NCI-H1048 (cell line): ENCODE measurements at regions not wholly inside any gene's neighbourhood (a gene's known extent, or its start where the extent isn't known, plus 50 kb on each side); places are given as distances from the start of the nearest gene placed in this dataset.
"Not testable (repeated sequence)": the region's sequence is repeated elsewhere in the genome, so short reads cannot be mapped to it uniquely, and the experiment has no call there.

Experiments
- DNase-seq: peaks from one replicate; lab custom pipeline; 2025; lab: John Stamatoyannopoulos, UW

DNA sequence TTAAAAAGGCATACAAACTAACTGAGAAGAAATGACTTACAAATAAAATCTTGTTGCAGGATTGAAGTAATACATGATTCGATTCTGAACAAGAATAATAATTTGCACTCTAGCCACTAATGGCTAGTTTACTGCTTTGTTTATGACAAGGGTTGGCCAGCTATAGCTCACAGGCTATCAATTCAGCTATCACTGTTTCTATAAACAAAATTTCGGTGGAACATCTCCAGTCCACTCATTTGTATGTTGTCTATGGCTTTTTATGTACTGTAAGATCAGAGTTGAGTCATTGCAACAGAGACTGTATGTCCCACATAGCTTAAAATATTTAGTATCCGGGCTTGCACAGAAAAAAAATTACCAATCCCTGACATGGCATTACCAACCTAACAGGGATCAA lies 543.7 kb upstream of the CNTNAP5 start:
- no peak for DNase-seq

- no peak for DNase-seq
Observed at GRCh38 chr2:123485056-123485455, 540.0 kb upstream of the CNTNAP5 start.

DNA sequence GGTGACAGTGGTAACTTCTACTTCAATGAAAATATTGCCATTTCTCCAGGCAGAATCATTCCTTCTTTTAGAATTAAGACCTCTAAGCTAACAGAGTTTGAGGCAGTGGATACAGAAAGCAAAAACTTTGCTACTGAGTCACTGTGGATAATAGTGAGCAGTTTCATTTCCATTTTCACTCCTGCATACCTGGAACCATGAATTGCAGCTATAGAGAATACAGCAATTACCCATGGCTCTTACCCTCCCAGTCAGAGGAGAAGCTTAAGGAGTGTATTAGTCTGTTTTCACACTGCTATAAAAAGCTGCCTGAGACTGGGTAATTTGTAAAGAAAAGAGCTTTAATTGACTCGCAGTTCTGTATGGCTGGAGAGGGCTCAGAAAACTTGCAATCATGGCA lies 531.4 kb upstream of the CNTNAP5 start:
- DNase-seq: no peak

DNA sequence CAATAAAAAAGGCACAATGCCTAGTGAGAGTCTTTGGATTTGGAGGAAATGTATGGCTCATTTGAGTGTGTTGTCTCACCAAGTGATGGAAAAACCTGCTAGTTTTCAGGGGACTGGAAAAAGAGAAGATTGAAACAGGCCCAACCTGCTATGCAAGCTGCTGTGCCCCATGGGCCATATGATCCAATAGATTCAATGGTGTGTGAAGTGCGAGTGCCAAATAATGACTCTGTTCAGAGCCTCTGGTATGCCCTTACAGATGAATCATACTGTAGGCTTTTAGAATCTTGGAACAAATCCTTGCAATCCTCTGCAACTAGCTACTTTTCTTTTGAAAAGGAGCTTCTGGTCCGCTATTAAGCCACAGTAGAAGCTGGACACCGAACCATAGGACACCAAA lies 529.8 kb upstream of the CNTNAP5 start:
- DNase-seq: no peak

DNA sequence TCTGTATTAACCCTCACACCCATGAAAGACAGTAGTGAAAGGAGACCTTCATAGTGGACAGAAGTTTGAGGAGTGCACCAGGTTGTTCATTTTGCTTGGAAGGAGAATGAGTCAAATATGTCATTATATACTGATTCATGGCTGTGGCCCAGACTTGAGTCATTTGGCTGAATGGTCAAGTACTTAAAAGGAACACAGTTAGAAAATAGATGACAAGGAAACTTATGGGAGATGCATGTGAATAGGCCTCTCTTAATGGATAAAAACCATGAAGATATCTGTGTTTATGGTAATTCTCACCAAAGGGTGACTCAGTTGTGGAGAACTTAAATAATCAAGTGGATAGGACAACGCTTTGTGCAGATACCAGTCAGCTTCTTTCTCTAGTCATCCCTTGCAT lies 524.7 kb upstream of the CNTNAP5 start:
- DNase-seq: no peak

GRCh38 chr2:123500988-123501387 lies 524.1 kb upstream of the CNTNAP5 start:
- DNase-seq: no peak

DNA sequence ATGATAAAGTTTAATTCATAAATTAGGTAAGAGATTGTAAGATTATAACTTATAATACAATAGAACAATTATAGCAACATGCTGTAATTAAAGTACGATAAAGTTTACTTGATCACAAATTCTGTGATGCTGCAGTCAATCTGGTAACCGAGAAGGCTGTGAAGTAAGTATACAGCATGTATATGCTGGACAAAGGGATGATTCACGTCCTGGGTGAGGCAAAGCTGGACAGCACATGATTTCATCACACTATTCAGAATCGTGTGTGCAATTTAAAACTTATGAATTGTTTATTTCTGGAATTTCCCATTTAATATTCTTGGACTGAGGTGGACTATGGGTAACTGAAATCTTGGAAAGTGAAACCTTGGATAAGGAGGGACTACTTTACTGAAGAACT lies 522.2 kb upstream of the CNTNAP5 start:
- no peak for DNase-seq

GRCh38 chr2:123512547-123512946 lies 512.5 kb upstream of the CNTNAP5 start:
- DNase-seq: no peak

- DNase-seq: no peak
Observed at GRCh38 chr2:123513351-123513750, 511.7 kb upstream of the CNTNAP5 start.

DNA sequence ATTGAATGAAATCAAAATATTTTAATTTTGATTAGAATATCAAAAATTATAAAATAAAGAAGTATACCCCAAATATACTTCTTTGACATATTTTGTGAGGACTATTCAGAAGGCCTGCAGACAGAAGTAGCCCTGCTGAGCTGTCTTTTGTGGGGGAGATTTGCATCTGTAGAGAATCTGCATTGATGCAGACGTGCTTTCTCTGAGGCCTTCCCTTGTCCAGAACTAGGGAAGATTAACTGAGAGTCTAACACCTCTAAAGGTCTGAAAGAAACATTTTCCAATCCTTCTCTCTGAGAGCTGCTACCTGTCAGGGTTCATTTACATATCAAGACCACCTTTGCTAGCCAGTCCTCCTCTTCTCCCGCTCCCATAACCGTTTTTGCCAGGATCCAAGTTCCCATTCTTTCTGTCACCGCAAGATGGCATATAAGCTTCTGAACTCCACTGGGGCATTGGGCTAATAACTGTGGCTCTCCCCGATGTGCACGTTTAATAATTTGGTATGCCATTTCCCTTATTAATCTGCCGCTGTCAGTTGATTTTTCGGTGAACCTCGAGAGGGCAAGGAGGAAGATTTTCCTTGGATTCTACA lies 510.4 kb upstream of the CNTNAP5 start:
- DNase-seq: no peak

- DNase-seq: no peak
Observed at GRCh38 chr2:123518367-123518766, 506.7 kb upstream of the CNTNAP5 start.

GRCh38 chr2:123521854-123522253 lies 503.2 kb upstream of the CNTNAP5 start:
- DNase-seq: no peak

DNA sequence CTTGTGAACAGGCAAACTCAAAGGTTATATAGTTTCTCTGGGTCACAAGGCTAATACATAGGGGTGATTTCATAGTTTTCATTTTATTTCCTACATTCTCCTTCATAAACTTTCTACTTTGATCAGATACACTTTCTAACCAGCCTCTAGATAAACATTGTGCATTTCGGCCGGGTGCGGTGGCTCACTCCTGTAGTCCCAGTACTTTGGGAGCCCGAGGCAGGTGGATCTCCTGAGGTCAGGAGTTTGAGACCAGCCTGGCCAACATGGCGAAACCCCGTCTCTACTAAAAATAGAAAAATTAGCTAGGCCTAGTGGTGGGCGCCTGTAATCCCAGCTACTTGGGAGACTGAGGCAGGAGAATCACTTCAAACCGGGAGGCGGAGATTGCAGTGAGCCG lies 502.6 kb upstream of the CNTNAP5 start:
- DNase-seq: not testable (repeated sequence)

GRCh38 chr2:123528996-123529707 lies 495.9 kb upstream of the CNTNAP5 start:
- no peak for DNase-seq

GRCh38 chr2:123530004-123530403 lies 495.1 kb upstream of the CNTNAP5 start:
- no peak for DNase-seq

DNA sequence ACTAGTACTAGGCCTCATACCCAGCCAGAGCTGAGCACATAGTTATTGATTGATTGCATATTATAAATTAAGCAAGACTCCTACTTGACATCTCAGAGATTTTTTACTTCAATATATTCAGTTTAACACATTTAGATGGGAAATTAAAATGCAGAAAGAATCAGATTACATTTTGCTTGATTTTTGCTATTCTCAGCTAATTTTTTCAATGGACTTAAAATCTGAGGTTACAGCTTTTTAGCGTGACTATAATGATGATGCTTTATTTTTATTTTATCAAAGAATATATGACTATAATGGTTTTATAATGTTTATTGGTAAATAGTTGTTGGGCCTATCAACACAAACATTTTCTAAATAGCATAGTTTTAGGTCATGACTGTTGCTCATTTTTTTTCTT lies 493.0 kb upstream of the CNTNAP5 start:
- DNase-seq: no peak

DNA sequence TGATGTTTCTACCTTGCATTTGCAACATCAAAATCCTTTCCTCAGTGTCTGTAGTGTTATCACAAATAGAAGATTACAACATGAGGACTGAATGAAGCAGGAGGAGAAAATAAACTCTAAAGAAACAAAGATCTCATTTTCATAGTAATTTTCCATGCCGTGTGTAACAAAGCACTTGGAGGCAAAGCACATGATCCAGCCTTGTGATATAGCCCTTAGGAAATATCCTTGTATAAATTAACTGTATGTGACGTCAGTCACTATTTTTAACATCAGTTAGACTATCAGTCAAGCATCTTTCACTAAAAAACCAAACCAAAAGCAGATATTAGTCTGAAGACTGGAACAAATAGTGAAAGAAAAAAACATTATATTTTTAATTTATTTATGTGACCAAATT lies 492.1 kb upstream of the CNTNAP5 start:
- no peak for DNase-seq

GRCh38 chr2:123540291-123540690 lies 484.8 kb upstream of the CNTNAP5 start:
- DNase-seq: no peak

- no peak for DNase-seq
Observed at GRCh38 chr2:123546353-123546752, 478.7 kb upstream of the CNTNAP5 start.

DNA sequence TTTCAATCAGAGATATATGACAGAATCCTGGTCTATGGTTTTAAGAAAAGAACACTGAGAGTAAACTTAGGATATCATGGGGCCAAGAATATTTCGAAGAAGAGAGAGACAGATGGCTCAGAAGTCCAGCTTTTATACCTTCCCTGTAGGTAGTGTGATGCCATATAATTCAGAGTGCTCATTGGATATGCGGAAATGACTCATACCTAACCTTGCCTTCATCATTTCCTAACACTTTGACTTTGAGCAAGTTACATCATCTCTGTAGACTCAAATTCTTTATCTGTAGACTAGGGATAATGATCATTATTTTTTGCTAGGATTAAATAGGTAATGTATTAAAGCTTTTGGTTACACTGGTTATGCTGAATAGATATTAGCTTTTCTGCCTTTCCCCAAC lies 461.6 kb upstream of the CNTNAP5 start:
- DNase-seq: no peak

GRCh38 chr2:123566291-123566946 lies 458.7 kb upstream of the CNTNAP5 start:
- DNase-seq: no peak

DNA sequence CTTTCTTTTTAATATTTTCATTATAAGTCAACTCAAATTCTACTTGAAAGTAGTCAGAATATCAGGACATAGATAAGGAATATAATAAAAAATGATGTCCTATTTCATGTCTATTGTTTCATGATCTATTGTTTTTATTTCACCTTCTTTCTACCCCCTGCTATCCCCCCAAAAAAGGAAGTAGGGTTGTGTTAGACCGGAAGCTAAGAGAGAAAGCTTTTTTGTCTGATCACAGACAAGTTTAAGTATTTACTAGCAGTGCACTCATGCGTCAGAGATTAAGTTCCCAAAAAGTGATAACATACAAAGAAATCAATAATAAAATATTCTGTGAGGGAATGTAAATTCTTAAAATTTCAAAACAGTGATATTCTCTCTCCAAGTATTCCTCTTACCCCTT lies 447.1 kb upstream of the CNTNAP5 start:
- DNase-seq: no peak

DNA sequence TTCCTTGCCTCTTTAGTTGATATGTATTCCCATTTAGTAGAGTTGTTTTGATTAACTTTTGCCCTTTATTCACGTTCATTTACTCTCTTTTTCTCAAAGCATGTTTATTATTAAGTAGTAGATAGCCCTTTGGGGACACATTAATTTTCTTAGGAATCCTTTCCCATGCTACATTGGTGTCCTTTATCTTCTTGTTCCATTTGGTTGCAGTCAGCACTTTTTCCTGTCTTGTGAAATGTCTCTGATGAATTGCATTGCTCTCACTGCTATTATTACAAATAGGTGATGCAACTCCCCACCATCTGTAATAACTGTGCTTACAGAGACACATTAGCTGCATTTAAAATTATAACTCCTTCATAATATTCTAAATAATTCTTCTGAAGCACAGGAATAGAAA lies 428.5 kb upstream of the CNTNAP5 start:
- DNase-seq: no peak

DNA sequence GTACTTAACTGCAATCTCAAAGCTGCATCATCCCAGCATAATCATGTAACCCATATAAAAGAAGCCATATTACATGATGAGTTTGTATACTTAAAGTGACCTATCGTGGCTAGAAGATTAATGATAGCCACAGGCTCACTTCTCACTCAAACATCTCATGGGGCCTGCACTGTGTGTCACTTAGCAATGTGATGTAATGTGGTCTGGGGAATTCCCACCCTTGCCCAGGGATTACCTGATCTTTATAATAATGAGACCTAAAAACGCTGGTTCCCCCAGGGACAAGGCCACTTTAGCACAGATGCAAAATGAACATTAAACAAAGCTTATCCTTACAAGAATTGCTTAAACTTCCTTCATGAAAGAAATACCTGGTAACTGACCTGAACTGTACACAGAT lies 427.1 kb upstream of the CNTNAP5 start:
- no peak for DNase-seq
